K562 (cell line): ENCODE measurements at regions not wholly inside any gene's neighbourhood (a gene's known extent, or its start where the extent isn't known, plus 50 kb on each side); places are given as distances from the start of the nearest gene placed in this dataset.
A peak's percentile ranks its signal among the peaks of the same experiment; 100 is the strongest.

ENCODE experiments used
- ATAC-seq: fragments of 200-7000 bp; cut with Tn5 transposase; 3 replicates; pipeline ENCODE4 v1.9.1; 2020; ENCODE audit warnings: moderate library complexity
- BruUV-seq: library from RNA; stranded (reverse); fragments of 400-500 nt; replicated peaks from 2 replicates; lab custom pipeline; 2021; lab: Mats Ljungman, UMichigan
- CTCF ChIA-PET: fragments of 300-600 bp; formaldehyde crosslinking; extraction: SDS; loops from one replicate; lab custom pipeline; 2021; ENCODE audit warnings: low intra/inter-chr PET ratio; lab: Yijun Ruan, JAX
- POLR2A ChIA-PET: fragments of 300-600, 350-650 bp; sonication (Branson Sonifier 250); formaldehyde crosslinking; extraction: SDS; loops from one replicate; lab custom pipeline; 2021; ENCODE audit warnings: antibody characterized with exemption, inconsistent platforms; lab: Yijun Ruan, JAX
- DNase-seq, 4 experiments: peaks; one replicate each; pipeline versions ENCODE4 v3.0.0 to v3.0.0-alpha.2; 2011 to 2018; ENCODE audit warnings: low spot score in 3 of 4, mixed read lengths in 3 of 4; ENCODE audit errors: extremely low read depth in 1 of 4
- FAIRE-seq: peaks from 2 replicates; lab custom pipeline; 2011; peaks lifted over from hg19 to GRCh38; lab: Jason Lieb, UNC
- H2AFZ ChIP-seq: 2 replicates; pipeline ENCODE4 v1.6.0; 2011; ENCODE audit warnings: low read depth, low read length, control low read depth, inconsistent platforms
- H3K27ac ChIP-seq: fragments of 200-600 bp; 3 replicates; pipeline ENCODE4 v1.8.0; 2011; ENCODE audit warnings: low read depth, mild to moderate bottlenecking, control low read depth, inconsistent platforms, low read length, moderate library complexity, mixed read lengths; ENCODE audit errors: extremely low read depth
- H3K27me3 ChIP-seq, 2 experiments: fragments of 300-600 bp in 1 of 2; 2 replicates in 1 of 2; 3 replicates in 1 of 2; pipeline versions ENCODE4 v1.6.0 to v1.8.0; 2011; ENCODE audit warnings: inconsistent platforms in 2 of 2, low read length in 2 of 2, mild to moderate bottlenecking in 1 of 2, mixed read lengths in 1 of 2, moderate library complexity in 1 of 2; ENCODE audit not compliant: control insufficient read depth in 2 of 2, insufficient read depth in 2 of 2
- H3K36me3 ChIP-seq: fragments of 300-600 bp; 3 replicates; pipeline ENCODE4 v1.8.0; 2011; ENCODE audit warnings: mild to moderate bottlenecking, low read length, inconsistent platforms; ENCODE audit not compliant: control insufficient read depth, insufficient read depth
- H3K4me1 ChIP-seq, 2 experiments: fragments of 200-600 bp in 1 of 2; replicated peaks in 1 of 2; 2 replicates in 1 of 2; 3 replicates in 1 of 2; pipeline versions ENCODE4 v1.5.1 to v1.8.0; 2011; ENCODE audit warnings: inconsistent platforms in 2 of 2, low read length in 2 of 2, mild to moderate bottlenecking in 1 of 2, mixed read lengths in 1 of 2, moderate library complexity in 1 of 2; ENCODE audit not compliant: control insufficient read depth in 2 of 2, insufficient read depth in 2 of 2
- H3K4me2 ChIP-seq: 2 replicates; pipeline ENCODE4 v1.6.1; 2011; ENCODE audit warnings: low read length, control low read depth, inconsistent platforms, mixed read lengths; ENCODE audit not compliant: insufficient read depth
- H3K4me3 ChIP-seq: fragments of 200-600 bp; sonication (generic), shearing (Covaris generic); 2 replicates; pipeline ENCODE4 v1.5.1; 2016; ENCODE audit warnings: control low read depth, inconsistent platforms
- H3K79me2 ChIP-seq: fragments of 200-600 bp; 3 replicates; pipeline ENCODE4 v1.8.0; 2011; ENCODE audit warnings: low read length, inconsistent platforms; ENCODE audit not compliant: control insufficient read depth, insufficient read depth
- H3K9ac ChIP-seq, 2 experiments: 2 replicates each; pipeline versions ENCODE4 v1.6.0 to v1.6.1; 2011; ENCODE audit warnings: low read depth in 2 of 2, low read length in 2 of 2, control low read depth in 1 of 2, inconsistent platforms in 1 of 2, mild to moderate bottlenecking in 1 of 2, mixed read lengths in 1 of 2; ENCODE audit not compliant: insufficient read depth in 1 of 2
- H3K9me1 ChIP-seq: one replicate; pipeline ENCODE4 v1.6.0; 2011; ENCODE audit warnings: inconsistent platforms, mild to moderate bottlenecking, low read length, moderate library complexity; ENCODE audit not compliant: control insufficient read depth, insufficient read depth
- H3K9me3 ChIP-seq: replicated peaks from 2 replicates; pipeline ENCODE4 v1.5.1; 2011; ENCODE audit warnings: low read depth, low read length, inconsistent platforms; ENCODE audit not compliant: control insufficient read depth, insufficient read depth
- H4K20me1 ChIP-seq: replicated peaks from 2 replicates; pipeline ENCODE4 v1.6.1; 2011; ENCODE audit warnings: low read length, inconsistent platforms, mixed read lengths; ENCODE audit not compliant: control insufficient read depth, insufficient read depth
- ARNT ChIP-seq, 2 experiments: fragments of 450-650 bp; IDR thresholded peaks; 2 replicates each; pipeline ENCODE4 v1.6.1; 2016; ENCODE audit warnings: mild to moderate bottlenecking in 1 of 2
- ELK1 ChIP-seq: sonication (generic); formaldehyde crosslinking; IDR thresholded peaks from 2 replicates; pipeline ENCODE4 v1.8.1; 2022; ENCODE audit warnings: missing genetic modification reagents
- GTF2F1 ChIP-seq: IDR thresholded peaks from 2 replicates; pipeline ENCODE4 v1.6.1; 2011; ENCODE audit warnings: low read depth, low read length, improper control_type of control experiment
- HDAC8 ChIP-seq: fragments of 450-650 bp; IDR thresholded peaks from 2 replicates; pipeline ENCODE4 v1.6.1; 2016; ENCODE audit warnings: mild to moderate bottlenecking, missing genetic modification characterization, moderate library complexity, missing compliant biosample characterization
- HMG20B ChIP-seq: fragments of 250-450 bp; sonication (Bioruptor Pico); IDR thresholded peaks from 2 replicates; pipeline ENCODE4 v1.5.0; 2021; ENCODE audit warnings: mild to moderate bottlenecking
- NR2C2 ChIP-seq, 2 experiments: fragments of 200-800 bp in 1 of 2; sonication (Bioruptor generic) in 1 of 2; sonication (generic) in 1 of 2; formaldehyde crosslinking in 1 of 2; IDR thresholded peaks; 2 replicates each; pipeline versions ENCODE4 v1.6.1 to v1.8.0; 2016 to 2022; ENCODE audit warnings: mild to moderate bottlenecking in 1 of 2, missing compliant biosample characterization in 1 of 2, missing genetic modification characterization in 1 of 2, missing genetic modification reagents in 1 of 2
- RHOXF2B ChIP-seq: fragments of 250-450 bp; sonication (Bioruptor Pico); conservative IDR thresholded peaks from 2 replicates; pipeline ENCODE4 v1.5.1; 2021
- SNRNP70 ChIP-seq: fragments of 200-400 bp; formaldehyde crosslinking; optimal IDR thresholded peaks from 2 replicates; pipeline ENCODE3; 2017; ENCODE audit warnings: low read depth, low read length
- TEAD4 ChIP-seq, 2 experiments: sonication (generic) in 1 of 2; formaldehyde crosslinking in 1 of 2; IDR thresholded peaks; 2 replicates each; pipeline versions ENCODE4 v1.6.1 to v1.8.0; 2012 to 2022; ENCODE audit warnings: borderline replicate concordance in 1 of 2, inconsistent platforms in 1 of 2, low read length in 1 of 2, mild to moderate bottlenecking in 1 of 2, missing genetic modification reagents in 1 of 2
- ZFX ChIP-seq: sonication (generic); formaldehyde crosslinking; IDR thresholded peaks from 2 replicates; pipeline ENCODE4 v1.8.0; 2022; ENCODE audit warnings: mild to moderate bottlenecking, missing genetic modification reagents, moderate library complexity
- ZNF444 ChIP-seq: fragments of 250-450 bp; sonication (Bioruptor Pico); IDR thresholded peaks from 2 replicates; pipeline ENCODE4 v1.4.0; 2020; ENCODE audit warnings: mild to moderate bottlenecking, moderate library complexity
- ZNF561 ChIP-seq: fragments of 450-650 bp; formaldehyde crosslinking; conservative IDR thresholded peaks from 2 replicates; pipeline ENCODE4 v1.4.0; 2020; ENCODE audit warnings: mild to moderate bottlenecking, moderate library complexity
- WGBS: fragments of 100-300 bp; shearing (Covaris generic); methylation state at CpG from one replicate; pipeline ENCODE4 v1.1.6; 2016; ENCODE audit warnings: low coverage, mixed read lengths; ENCODE audit not compliant: insufficient coverage; ENCODE audit errors: missing lambda C conversion rate; 5-methylcytosine and 5-hydroxymethylcytosine counted together
- in situ Hi-C: fragments of 300-500 bp; cut with MboI; formaldehyde crosslinking; loops from 4 replicates; pipeline ENCODE4 v1.15.0; 2018; ENCODE audit warnings: inconsistent platforms, mixed read lengths
- intact Hi-C: fragments of 100-400 bp; cut with micrococcal nuclease; formaldehyde crosslinking; loops from 2 replicates; pipeline ENCODE4 v1.14.2; 2022
- TF ChIP-seq, protein P1 (sequence below): sonication (generic); formaldehyde crosslinking; IDR thresholded peaks from 2 replicates; pipeline ENCODE4 v1.8.1; 2023; ENCODE audit warnings: mild to moderate bottlenecking, missing genetic modification reagents
- TF ChIP-seq, protein P2 (sequence below): sonication (generic); formaldehyde crosslinking; IDR thresholded peaks from 2 replicates; pipeline ENCODE4 v1.8.0; 2022; ENCODE audit warnings: missing genetic modification reagents, mild to moderate bottlenecking, borderline replicate concordance

GRCh38 chr6:169146521-169146920 is 107.1 kb downstream of the THBS2 start:
- H3K9ac ChIP-seq = no peak overlapping the region
- WGBS = 3% methylated on average over 2 of the region's 2 CpGs
- in situ Hi-C loops (no loop called here), intact Hi-C loops (no loop called here)
- CTCF ChIA-PET = no interaction called here
- no peaks in the 10 kb centered on the region for H3K36me3 ChIP-seq
- no peak overlapping the region for H3K4me3 ChIP-seq
- DNase-seq (peak in 1 of 4 experiments; percentile 0), ATAC-seq (no peak), FAIRE-seq (no peak)
- H3K27me3 ChIP-seq = peaks cover 11 to 28% of the 10 kb centered on the region in 2 experiments; a peak in 4 of 5 replicates
- H3K27ac ChIP-seq = no peak overlapping the region
- TF ChIP-seq RHOXF2B (CRISPR knock-in tag) (no peak), TEAD4 (IDR thresholded peaks at IDR 0.05; ENCODE audit: low read length) (no peak), TEAD4 (CRISPR knock-in tag; IDR thresholded peaks at IDR 0.05; ENCODE audit: borderline replicate concordance) (no peak), HMG20B (CRISPR knock-in tag) (no peak)
- H4K20me1 ChIP-seq = no peaks in the 10 kb centered on the region
- POLR2A ChIA-PET = no interaction called here
- H3K9me1 ChIP-seq = no peaks in the 10 kb centered on the region
- no peaks in the 10 kb centered on the region for H3K79me2 ChIP-seq
- no peak overlapping the region for H3K4me2 ChIP-seq
- BruUV-seq = no TSS peak
- H3K4me1 ChIP-seq = no peaks in the 10 kb centered on the region
- H3K9me3 ChIP-seq = no peaks in the 10 kb centered on the region
- H2AFZ ChIP-seq = no peak overlapping the region

- WGBS = 0% methylated on average over 10 of the region's 10 CpGs
- ATAC-seq = no peak
- peaks cover 14 to 31% of the 10 kb centered on the region in 2 experiments; a peak in 4 of 5 replicates for H3K27me3 ChIP-seq
- TF ChIP-seq GTF2F1 = no peak
- no peak for TF ChIP-seq HDAC8 (tag)
- no peak for TF ChIP-seq ZNF444 (CRISPR knock-in tag)
- TF ChIP-seq, protein P1, sequence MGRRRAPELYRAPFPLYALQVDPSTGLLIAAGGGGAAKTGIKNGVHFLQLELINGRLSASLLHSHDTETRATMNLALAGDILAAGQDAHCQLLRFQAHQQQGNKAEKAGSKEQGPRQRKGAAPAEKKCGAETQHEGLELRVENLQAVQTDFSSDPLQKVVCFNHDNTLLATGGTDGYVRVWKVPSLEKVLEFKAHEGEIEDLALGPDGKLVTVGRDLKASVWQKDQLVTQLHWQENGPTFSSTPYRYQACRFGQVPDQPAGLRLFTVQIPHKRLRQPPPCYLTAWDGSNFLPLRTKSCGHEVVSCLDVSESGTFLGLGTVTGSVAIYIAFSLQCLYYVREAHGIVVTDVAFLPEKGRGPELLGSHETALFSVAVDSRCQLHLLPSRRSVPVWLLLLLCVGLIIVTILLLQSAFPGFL (CRISPR knock-in tag) = no peak
- TF ChIP-seq ZFX = no peak
- TF ChIP-seq, protein P2, sequence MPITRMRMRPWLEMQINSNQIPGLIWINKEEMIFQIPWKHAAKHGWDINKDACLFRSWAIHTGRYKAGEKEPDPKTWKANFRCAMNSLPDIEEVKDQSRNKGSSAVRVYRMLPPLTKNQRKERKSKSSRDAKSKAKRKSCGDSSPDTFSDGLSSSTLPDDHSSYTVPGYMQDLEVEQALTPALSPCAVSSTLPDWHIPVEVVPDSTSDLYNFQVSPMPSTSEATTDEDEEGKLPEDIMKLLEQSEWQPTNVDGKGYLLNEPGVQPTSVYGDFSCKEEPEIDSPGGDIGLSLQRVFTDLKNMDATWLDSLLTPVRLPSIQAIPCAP (CRISPR knock-in tag) = no peak
- TF ChIP-seq SNRNP70 = no peak
- no peak for TF ChIP-seq ELK1 (CRISPR knock-in tag)
- TF ChIP-seq NR2C2 (CRISPR knock-in tag; IDR thresholded peaks at IDR 0.05) = no peak
- TF ChIP-seq NR2C2 (tag; IDR thresholded peaks at IDR 0.05) = no peak
- TF ChIP-seq ZNF561 = no peak
- TF ChIP-seq ARNT (IDR thresholded peaks at IDR 0.05) = no peak
Observed at GRCh38 chr6:169145991-169146501, 107.6 kb downstream of the THBS2 start.

More at GRCh38 chr6:169145991-169146501, 107.6 kb downstream of the THBS2 start:
- H2AFZ ChIP-seq = no peak overlapping the region
- in situ Hi-C loops (no loop called here), intact Hi-C loops (no loop called here)
- no peak for FAIRE-seq
- H3K27ac ChIP-seq = no peak overlapping the region
- no peak overlapping the region for H3K4me3 ChIP-seq
- no peaks in the 10 kb centered on the region for H3K9me3 ChIP-seq
- no peaks in the 10 kb centered on the region for H3K36me3 ChIP-seq
- no peaks in the 10 kb centered on the region for H3K79me2 ChIP-seq
- DNase-seq = no peak
- no peaks in the 10 kb centered on the region for H4K20me1 ChIP-seq
- H3K4me2 ChIP-seq = no peak overlapping the region
- CTCF ChIA-PET = no interaction called here
- POLR2A ChIA-PET = no interaction called here
- no peaks in the 10 kb centered on the region for H3K9me1 ChIP-seq
- no peak overlapping the region for H3K9ac ChIP-seq
- BruUV-seq = no TSS peak
- no peaks in the 10 kb centered on the region for H3K4me1 ChIP-seq
